PC-9 (cell line): ENCODE measurements at regions not wholly inside any gene's neighbourhood (a gene's known extent, or its start where the extent isn't known, plus 50 kb on each side); places are given as distances from the start of the nearest gene placed in this dataset.

Experiments used
- CTCF ChIP-seq: fragments of 200-600 bp; sonication (generic); conservative IDR thresholded peaks from 2 replicates; pipeline ENCODE4 v1.6.1; 2017; ENCODE audit warnings: mixed run types, antibody characterized with exemption, mild to moderate bottlenecking, moderate library complexity
- EZH2 ChIP-seq: fragments of 200-600 bp; sonication (generic); IDR thresholded peaks from 2 replicates; pipeline ENCODE4 v1.8.0; 2017; ENCODE audit warnings: antibody characterized with exemption, low read depth

DNA sequence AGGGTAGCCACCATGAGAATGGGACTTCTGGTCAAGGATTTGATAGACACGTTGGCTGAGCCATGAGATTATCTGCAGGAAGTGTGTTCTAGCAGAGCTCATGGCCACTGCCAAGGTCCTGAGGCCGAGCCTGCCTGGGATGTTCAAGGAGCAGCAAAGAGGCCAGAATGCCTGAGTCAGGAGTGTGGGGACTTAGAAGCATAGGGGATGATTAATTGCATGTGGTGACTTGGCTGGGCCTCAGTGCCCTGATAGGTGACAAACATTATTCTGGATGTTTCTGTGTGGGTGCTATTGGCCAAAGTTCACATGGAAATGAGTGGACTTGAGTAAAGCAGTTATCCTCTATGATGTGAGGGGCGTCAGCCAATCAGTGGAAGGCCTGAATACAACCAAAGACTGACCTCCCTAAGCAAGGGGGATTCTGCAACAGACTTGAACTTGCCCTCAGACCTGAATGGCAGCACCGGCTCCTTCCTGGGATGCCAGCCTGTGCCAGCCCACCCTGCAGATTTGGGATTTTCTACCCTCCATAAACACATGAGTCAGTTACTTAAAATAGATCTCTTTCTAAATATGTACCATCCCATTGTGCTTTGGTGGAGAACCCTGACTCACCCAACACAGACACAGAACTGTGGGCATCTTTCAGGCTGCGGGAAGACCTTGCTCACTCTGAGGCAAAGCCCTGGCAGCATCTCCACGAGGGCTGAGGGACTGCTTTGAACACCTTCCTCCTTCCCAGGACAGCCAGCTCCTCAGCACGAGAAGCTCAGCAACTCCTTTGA lies 363.9 kb upstream of the MGMT start:
- TF ChIP-seq CTCF (no peak), EZH2 (no peak)
